ENCODE measurements at regions not wholly inside any gene's neighbourhood (a gene's known extent, or its start where the extent isn't known, plus 50 kb on each side); places are given as distances from the start of the nearest gene placed in this dataset.

DNA sequence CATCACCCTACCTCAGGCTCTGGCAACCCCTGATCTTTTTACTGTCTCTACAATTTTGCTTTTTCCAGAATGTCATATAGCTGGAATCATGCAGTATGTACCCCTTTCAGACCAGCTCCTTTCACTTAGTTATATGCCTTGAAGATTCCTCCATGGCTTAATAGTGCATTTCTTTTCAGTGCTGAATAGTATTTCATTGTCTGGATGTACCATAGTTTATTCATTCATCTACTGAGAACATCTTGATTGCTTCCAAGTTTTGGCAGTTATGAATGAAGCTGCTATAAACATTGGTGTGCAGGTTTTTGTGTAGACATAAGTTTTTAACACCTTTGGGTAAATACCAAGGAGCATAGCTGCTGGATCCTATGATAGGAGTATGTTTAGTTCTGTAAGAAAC, 50.8 kb upstream of the ANP32A start:
- DNase-seq = no peak

DNA sequence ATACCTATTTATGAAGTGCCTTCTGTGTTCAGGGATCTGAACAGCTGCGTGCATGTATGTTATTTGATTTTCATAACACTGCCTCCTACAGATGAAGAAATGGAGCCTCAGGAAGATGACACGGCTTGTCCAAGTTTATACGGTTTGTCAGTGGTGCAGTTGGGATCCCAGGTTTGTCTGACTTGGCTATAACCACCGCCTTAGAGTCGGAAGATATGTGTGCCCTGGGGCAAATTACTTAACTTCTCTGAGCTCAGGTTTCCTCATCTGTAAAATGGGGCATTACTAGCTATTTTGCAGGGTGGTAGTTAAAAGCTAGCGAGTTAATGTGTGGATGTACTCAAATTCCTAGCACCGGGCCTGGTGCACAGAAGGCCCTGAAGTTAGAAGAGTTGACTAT, 54.1 kb upstream of the ANP32A start:
- no peak for DNase-seq

DNA sequence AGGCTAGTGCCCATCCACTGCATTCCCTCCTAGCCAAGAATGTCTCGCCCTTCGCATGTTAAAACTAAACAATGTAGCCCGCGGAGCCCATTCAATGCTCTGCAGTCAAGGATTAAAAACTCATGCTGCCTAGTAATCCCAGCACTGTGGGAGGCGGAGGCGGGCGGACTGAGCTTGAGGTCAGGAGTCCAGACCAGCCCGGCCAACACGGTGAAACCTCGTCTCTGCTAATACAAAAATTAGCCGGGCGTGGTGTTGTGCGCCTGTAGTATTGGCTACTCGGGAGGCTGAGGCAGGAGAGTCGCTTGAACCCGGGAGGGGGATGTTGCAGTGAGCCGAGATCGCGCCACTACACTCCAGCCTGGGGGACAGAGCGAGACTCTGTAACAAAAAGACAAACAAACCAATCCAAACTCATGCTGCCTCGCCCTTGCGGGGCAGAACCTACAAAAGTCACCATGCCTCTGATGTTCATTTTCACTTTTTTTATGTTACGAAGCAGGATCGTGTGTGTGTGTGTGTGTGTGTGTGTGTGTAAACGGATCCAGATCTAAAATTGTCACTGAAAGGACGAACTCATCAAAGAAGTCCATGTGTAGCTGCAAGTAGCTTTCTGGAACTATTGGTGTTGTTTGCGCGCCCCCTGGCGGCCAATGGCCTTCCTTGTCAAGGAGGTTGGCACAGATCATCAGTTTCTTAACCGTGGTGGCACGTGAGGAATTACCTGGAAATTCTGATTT, 54.8 kb upstream of the SPESP1 start:
- DNase-seq = peak; percentile 92

DNA sequence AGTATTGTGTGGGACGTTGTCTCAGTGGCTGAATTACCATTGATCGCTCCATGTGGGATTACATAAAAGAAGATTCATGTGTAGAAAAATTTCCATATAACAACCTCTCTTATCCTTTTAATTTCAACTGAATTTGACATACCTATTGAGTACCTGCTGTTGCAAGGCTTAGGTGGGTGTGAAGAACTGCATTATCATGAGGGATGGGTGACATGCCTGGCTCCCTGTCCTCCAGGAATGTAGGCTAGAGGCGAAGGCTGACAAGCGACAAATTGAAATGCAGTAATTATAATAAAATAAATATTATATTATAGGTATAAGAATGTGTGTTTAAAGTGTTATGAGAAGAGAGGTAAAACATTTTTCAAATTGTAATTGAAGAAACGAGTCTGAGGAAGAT, 52.7 kb upstream of the SPESP1 start:
- no peak for DNase-seq

DNA sequence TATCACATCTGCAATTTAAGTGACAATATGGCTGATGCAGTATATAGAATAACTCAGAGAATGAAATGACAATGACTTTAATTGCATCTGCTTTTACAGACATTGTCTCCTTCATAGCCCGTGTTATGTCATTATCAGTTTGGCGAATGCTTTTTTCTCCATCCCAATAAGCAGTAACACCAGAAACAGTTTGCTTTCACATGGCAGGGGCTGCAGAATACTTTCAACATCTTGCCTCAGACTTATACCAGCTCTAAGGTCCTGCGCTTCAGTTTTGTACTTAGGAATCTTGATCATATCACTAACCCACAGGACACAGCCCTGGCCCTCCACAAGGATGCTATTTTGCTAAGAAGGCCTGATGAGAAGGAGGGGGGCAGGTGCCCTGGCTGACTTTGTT, 49.9 kb upstream of the SPESP1 start:
- DNase-seq = no peak

All from activated CD4-positive, alpha-beta T cell treated with anti-CD3 and anti-CD28 coated beads, Interleukin-2, Interleukin-6, amounts not matched to agents 100 ng/mL and 50 ng/mL, durations not matched to agents 16 hours and 8 hours (primary cell).